ENCODE measurements at regions not wholly inside any gene's neighbourhood (a gene's known extent, or its start where the extent isn't known, plus 50 kb on each side); places are given as distances from the start of the nearest gene placed in this dataset.

- Histone ChIP-seq H3K27me3 (no peaks in the 10 kb centered on the region), H3K9me3 (no peaks in the 10 kb centered on the region), H3K27ac (replicated peaks in 1 of 4) (no peak overlapping the region), H3K4me1 (no peaks in the 10 kb centered on the region), H3K4me3 (no peak overlapping the region), H3K36me3 (no peaks in the 10 kb centered on the region)
- intact Hi-C loops (cut with DNase I), result no loop called here
- no peak for DNase-seq (ENCODE audit: extremely low spot score)
- 86% methylated on average over 4 of the region's 4 CpGs for WGBS
- TF ChIP-seq CTCF (IDR thresholded peaks at IDR 0.05) (no peak), POLR2A (IDR thresholded peaks at IDR 0.05; ENCODE audit: low read depth) (no peak), POLR2AphosphoS5 (IDR thresholded peaks at IDR 0.05) (no peak), EP300 (IDR thresholded peaks at IDR 0.05) (no peak)
Observed at GRCh38 chr9:73347123-73347522, 195.5 kb downstream of the ANXA1 start.

GRCh38 chr9:73347720-73348119 lies 196.1 kb downstream of the ANXA1 start:
- Histone ChIP-seq H3K4me3 (no peak overlapping the region), H3K27me3 (no peaks in the 10 kb centered on the region), H3K4me1 (no peaks in the 10 kb centered on the region), H3K27ac (replicated peaks in 1 of 4) (no peak overlapping the region), H3K9me3 (no peaks in the 10 kb centered on the region), H3K36me3 (no peaks in the 10 kb centered on the region)
- intact Hi-C loops (cut with DNase I), result no loop called here
- DNase-seq (ENCODE audit: extremely low spot score), result no peak
- TF ChIP-seq CTCF (IDR thresholded peaks at IDR 0.05) (no peak), POLR2A (IDR thresholded peaks at IDR 0.05; ENCODE audit: low read depth) (no peak), POLR2AphosphoS5 (IDR thresholded peaks at IDR 0.05) (no peak), EP300 (IDR thresholded peaks at IDR 0.05) (no peak)
- 67% methylated on average over 1 of the region's 1 CpG for WGBS

GRCh38 chr9:73348471-73348870 lies 196.8 kb downstream of the ANXA1 start:
- H3K4me1 ChIP-seq, result no peaks in the 10 kb centered on the region
- no peak overlapping the region for H3K4me3 ChIP-seq
- no peak for TF ChIP-seq EP300 (IDR thresholded peaks at IDR 0.05)
- no peak for TF ChIP-seq CTCF (IDR thresholded peaks at IDR 0.05)
- TF ChIP-seq POLR2A (IDR thresholded peaks at IDR 0.05; ENCODE audit: low read depth), result no peak
- TF ChIP-seq POLR2AphosphoS5 (IDR thresholded peaks at IDR 0.05), result no peak
- H3K27ac ChIP-seq (replicated peaks in 1 of 4), result no peak overlapping the region
- H3K9me3 ChIP-seq, result no peaks in the 10 kb centered on the region
- no peak for DNase-seq (ENCODE audit: extremely low spot score)
- H3K36me3 ChIP-seq, result no peaks in the 10 kb centered on the region
- no peaks in the 10 kb centered on the region for H3K27me3 ChIP-seq
- intact Hi-C loops (cut with DNase I), result no loop called here

GRCh38 chr9:73349476-73349875 lies 197.8 kb downstream of the ANXA1 start:
- 75% methylated on average over 2 of the region's 2 CpGs for WGBS
- H3K36me3 ChIP-seq, result no peaks in the 10 kb centered on the region
- no peak overlapping the region for H3K27ac ChIP-seq (replicated peaks in 1 of 4)
- H3K4me1 ChIP-seq, result no peaks in the 10 kb centered on the region
- H3K4me3 ChIP-seq, result no peak overlapping the region
- DNase-seq (ENCODE audit: extremely low spot score), result no peak
- H3K27me3 ChIP-seq, result no peaks in the 10 kb centered on the region
- intact Hi-C loops (cut with DNase I), result no loop called here
- H3K9me3 ChIP-seq, result no peaks in the 10 kb centered on the region
- TF ChIP-seq CTCF (IDR thresholded peaks at IDR 0.05), result no peak
- TF ChIP-seq POLR2A (IDR thresholded peaks at IDR 0.05; ENCODE audit: low read depth), result no peak
- no peak for TF ChIP-seq EP300 (IDR thresholded peaks at IDR 0.05)
- TF ChIP-seq POLR2AphosphoS5 (IDR thresholded peaks at IDR 0.05), result no peak

- TF ChIP-seq POLR2A (IDR thresholded peaks at IDR 0.05; ENCODE audit: low read depth) (no peak), EP300 (IDR thresholded peaks at IDR 0.05) (no peak), POLR2AphosphoS5 (IDR thresholded peaks at IDR 0.05) (no peak), CTCF (IDR thresholded peaks at IDR 0.05) (no peak)
- no peak for DNase-seq (ENCODE audit: extremely low spot score)
- no peak overlapping the region for H3K4me3 ChIP-seq
- H3K36me3 ChIP-seq, result no peaks in the 10 kb centered on the region
- 38% methylated on average over 3 of the region's 3 CpGs for WGBS
- no peak overlapping the region for H3K27ac ChIP-seq (replicated peaks in 1 of 4)
- H3K4me1 ChIP-seq, result no peaks in the 10 kb centered on the region
- intact Hi-C loops (cut with DNase I), result no loop called here
- no peaks in the 10 kb centered on the region for H3K27me3 ChIP-seq
- no peaks in the 10 kb centered on the region for H3K9me3 ChIP-seq
Observed at GRCh38 chr9:73357607-73358006, 205.9 kb downstream of the ANXA1 start.

Data from esophagus muscularis mucosa (tissue), 4 donors.